ENCODE measurements at regions not wholly inside any gene's neighbourhood (a gene's known extent, or its start where the extent isn't known, plus 50 kb on each side); places are given as distances from the start of the nearest gene placed in this dataset.
"Not testable (repeated sequence)": the region's sequence is repeated elsewhere in the genome, so short reads cannot be mapped to it uniquely, and the experiment has no call there.

GRCh38 chrX:143455046-143455445, 62.2 kb downstream of the SPANXN3 start:
- DNase-seq: no peak

DNA sequence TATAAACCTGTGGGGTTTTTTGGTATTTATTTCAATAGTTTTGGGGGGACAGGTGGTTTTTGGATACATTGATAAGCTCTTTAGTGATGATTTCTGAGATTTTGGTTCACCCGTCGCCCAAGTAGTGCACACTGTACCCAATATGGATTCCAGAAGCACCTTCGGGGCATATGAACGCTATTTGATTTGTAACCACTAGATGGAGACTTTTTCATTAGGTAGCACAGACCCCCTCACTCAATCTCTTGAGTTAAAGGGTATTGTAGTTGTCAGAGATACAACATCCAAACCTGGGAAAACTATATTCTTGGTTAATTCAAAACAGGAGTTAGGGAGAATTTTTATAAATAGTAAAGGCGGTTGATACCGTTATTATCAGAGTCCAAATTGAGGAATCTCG, 79.8 kb downstream of the SPANXN3 start:
- DNase-seq: no peak

DNA sequence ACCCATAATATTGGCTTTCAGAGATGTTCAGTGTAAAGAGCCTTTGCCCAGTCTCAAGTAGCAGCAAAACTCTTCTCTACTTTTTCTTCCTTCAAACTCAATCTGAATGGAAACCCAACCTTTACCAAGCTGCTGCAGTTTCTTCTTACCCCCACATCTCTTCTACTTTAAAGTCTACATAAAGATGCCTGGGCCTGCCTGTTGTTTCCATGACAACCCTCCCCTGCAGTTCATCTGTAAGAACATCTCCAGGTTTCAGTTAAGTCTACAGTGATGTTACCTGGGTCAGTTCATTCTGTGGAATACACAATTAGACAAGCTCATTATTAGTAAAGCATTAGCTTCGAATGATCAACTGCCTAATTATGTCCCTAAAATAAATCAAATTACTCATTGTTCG, 81.4 kb downstream of the SPANXN3 start:
- DNase-seq: no peak

DNA sequence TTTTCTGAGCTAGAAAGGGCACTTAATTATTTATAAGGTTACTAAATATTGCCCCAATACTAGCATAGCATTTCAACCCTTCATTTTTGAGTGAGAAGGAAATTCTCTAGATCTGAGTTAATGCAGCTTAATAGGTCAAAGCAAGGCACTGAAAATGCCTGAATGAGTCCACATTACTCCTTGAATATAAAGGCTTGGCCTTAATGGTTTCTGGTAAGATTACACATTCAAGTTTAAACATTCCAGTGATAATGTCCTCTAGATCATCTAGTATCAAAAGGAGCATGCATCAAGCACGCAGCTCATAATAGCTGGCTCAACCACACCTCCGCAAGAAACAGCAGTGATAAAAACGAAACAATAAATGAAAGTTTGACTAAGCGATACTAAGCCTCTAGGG, 87.5 kb downstream of the SPANXN3 start:
- DNase-seq: no peak

DNA sequence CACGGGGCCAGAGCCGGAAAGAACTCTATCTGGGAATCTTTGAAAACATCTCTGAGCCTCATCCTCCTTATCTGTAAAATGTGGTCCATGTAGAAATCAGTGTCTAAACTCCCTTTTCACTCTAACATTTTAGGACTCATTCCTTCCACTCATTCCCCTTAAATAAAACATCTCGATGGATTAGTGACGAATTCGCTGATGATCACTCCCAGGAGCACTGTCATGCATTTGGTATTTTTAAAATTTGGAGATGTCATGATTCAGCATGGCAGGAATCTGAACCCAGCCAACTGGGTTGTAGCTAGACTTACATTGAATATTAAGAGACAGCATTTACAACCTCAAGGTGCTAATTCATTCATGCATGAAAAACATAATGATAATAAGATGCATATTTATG, 88.1 kb downstream of the SPANXN3 start:
- no peak for DNase-seq

DNA sequence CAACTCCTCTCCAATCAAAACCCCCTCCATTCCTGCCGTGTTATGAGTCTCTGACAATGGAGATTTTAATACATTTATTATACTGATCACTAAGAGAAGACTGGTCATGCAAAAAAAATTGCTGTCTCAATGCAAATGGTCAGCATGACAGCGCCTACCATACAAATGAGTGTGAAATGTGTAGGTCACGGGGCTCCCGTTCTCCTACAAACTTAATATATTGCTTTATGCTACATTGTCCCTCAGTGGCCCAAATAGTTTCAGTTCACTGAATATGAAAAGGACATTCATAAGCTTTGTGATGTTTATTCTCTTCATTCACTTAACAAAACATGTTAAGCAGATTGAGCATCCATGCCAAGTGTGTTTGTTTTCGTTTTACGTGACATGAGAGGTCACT, 116.1 kb downstream of the SPANXN3 start:
- DNase-seq: no peak

GRCh38 chrX:143378851-143379250, 138.4 kb downstream of the SPANXN3 start:
- DNase-seq: no peak

- no peak for DNase-seq
Measured at GRCh38 chrX:143363419-143363818, 153.9 kb downstream of the SPANXN3 start.

GRCh38 chrX:143340190-143340589, 177.1 kb downstream of the SPANXN3 start:
- no peak for DNase-seq

GRCh38 chrX:143336261-143336660, 181.0 kb downstream of the SPANXN3 start:
- DNase-seq: no peak

DNA sequence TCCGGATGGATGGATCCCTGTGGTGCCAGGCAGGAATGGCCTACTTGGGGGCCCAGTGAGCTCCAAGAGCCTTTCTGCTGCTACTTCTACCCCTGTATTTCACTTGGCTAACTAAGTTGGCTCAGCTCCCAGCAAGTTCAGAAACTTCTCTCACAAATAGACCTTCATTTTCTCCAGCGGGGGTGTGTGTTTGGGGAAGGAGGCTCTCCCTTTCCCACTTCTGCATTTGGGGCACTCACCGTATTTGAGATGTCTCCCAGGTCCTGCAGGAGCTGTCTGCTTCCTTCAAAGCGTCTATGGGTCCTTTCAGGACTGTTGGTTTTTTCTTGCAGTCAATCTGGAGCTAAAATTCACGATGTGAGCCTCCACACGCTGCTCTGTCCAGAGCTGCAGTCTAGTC, 197.7 kb downstream of the SPANXN3 start:
- DNase-seq: no peak

DNA sequence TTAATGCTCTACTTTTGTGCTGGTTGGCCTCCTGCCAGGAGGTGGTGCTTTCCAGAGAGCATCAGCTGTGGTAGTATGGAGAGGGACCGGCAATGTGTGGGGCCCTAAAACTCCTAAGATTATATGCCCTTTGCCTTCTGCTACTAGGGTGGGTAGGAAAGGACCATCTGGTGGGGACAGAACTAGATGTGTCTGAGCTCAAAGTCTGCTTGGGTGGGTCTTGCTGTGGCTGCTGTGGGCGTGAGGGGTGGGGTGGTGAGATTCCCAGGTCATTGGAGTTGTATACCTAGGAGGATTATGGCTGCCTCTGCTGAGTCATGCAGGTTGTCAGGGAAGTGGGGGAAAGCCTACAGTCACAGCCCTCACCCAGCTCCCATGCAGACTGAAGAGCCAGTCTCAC, 198.4 kb downstream of the SPANXN3 start:
- DNase-seq: not testable (repeated sequence)

DNA sequence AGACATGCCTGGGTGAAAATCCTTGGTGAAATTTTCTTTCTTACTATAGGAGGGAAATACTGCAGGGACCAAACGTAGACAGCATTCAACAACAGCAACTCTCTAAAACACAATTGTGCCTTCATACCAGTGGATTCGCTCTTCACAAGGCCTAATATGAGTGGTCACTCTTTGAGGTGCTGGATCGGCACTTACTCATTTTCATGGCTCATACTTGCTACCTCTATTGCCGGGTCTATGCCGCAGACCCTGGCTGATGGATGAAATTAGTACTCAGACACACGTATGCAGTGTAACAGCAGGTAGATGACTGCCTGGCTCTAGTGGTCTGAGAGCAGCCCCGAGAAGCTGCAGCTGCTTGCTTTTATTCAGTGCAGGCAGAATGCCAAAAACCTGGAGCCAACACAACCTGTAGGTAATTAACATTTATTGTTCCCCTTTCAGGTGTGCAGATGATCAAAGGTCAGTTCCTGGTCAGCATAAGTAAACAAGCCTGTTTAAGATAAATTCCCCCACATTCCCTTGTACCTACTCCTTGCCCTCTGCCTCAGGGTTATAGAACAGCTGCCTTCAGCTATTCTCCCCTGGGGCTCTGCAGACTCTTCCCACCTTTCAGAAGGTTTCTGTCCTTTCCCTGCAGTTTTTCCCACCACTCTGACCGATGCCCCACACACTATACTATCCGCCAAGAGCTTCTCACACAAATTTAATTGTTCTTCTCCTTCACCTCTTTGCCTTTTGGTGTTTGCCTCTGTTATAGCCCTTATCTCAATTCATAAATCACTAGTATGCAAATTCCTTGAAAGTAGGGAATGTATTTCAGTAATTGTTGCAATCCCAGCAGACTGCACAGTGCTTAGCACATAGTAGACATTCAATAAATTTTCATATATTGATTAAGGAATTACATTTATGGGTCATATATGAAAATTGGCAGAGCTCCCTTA, 210.0 kb downstream of the SPANXN3 start:
- DNase-seq: peak; percentile 9

- no peak for DNase-seq
Measured at GRCh38 chrX:143304518-143304917, 212.8 kb downstream of the SPANXN3 start.

GRCh38 chrX:143304025-143304424, 213.2 kb downstream of the SPANXN3 start:
- no peak for DNase-seq

- no peak for DNase-seq
Measured at GRCh38 chrX:143298663-143299241, 218.5 kb downstream of the SPANXN3 start.

- DNase-seq: peak; percentile 5
Measured at GRCh38 chrX:143296521-143296920, 220.8 kb downstream of the SPANXN3 start.

- DNase-seq: no peak
Measured at GRCh38 chrX:143287236-143287635, 230.0 kb downstream of the SPANXN3 start.

GRCh38 chrX:143270317-143270716, 244.6 kb downstream of the SPANXN4 start:
- DNase-seq: no peak

DNA sequence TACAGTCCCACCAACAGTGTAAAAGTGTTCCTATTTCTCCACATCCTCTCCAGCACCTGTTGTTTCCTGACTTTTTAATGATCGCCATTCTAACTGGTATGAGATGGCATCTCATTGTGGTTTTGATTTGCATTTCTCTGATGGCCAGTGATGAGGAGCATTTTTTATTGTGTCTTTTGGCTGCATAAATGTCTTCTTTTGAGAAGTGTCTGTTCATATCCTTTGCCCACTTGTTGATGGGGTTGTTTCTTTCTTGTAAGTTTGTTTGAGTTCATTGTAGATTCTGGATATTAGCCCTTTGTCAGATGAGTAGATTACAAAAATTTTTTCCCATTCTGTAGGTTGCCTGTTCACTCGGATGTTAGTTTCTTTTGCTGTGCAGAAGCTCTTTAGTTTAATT, 218.9 kb downstream of the SPANXN4 start:
- not testable (repeated sequence) for DNase-seq

- no peak for DNase-seq
Measured at GRCh38 chrX:143240658-143241057, 214.9 kb downstream of the SPANXN4 start.

DNA sequence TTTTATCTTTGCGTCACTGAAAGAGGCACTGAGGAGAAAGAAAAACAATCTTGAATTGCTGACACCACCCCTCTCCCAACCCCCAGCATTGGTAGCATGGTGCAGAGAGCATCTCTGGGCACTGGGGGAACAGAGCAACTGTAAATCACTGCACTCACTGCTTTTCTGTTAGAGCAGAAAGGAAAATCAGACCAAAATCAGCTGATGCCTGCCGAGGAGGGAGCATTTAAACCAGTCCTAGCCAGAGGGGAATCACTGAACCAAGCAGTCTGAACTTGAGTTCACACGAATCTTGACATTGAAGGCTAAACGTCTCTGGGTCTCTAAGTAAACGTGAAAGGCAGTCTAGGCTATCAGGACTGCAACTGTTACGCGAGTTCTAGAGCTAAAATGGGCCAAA, 205.8 kb downstream of the SPANXN4 start:
- DNase-seq: no peak

DNA sequence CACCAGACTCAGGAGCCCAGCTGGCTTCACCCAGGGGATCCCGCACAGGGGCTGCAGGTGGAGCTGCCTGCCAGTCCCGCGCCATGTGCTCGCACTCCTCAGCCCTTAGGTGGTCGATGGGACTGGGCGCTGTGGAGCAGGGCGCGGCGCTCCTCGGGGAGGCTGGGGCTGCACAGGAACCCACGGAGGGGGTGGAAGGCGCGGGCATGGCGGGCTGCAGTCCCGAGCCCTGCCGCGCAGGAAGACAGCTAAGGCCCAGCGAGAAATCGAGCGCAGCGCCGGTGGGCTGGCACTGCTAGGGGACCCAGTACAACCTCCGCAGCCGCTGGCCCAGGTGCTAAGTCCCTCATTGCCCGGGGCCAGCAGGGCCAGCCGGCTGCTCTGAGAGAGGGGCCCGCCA, 202.9 kb downstream of the SPANXN4 start:
- DNase-seq: not testable (repeated sequence)

- no peak for DNase-seq
Measured at GRCh38 chrX:143206966-143207365, 181.2 kb downstream of the SPANXN4 start.

DNA sequence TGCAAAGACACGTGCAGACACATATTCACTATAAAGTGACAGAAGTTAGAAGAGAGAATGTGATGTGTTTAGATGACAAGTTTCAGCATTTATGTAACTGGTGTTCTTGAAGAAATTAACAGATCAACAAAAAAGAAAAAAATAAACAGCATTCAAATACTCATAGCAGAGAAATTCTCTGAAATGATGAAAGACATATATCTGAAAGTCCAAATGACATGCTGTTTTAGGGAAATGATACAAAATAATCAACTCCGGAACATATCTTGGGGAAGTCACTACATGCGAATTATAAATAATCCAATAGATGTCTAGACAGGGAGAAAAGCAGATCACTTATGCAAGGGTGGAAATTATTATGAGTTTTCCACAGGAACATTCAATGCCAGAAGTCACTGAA, 146.0 kb downstream of the SPANXN4 start:
- no peak for DNase-seq

All from NCI-H510A (cell line).